DND-41 (cell line): ENCODE measurements at regions not wholly inside any gene's neighbourhood (a gene's known extent, or its start where the extent isn't known, plus 50 kb on each side); places are given as distances from the start of the nearest gene placed in this dataset.
"Not testable (repeated sequence)": the region's sequence is repeated elsewhere in the genome, so short reads cannot be mapped to it uniquely, and the experiment has no call there.

Experiments
- ATAC-seq: fragments of 200-7000 bp; cut with Tn5 transposase; 3 replicates; pipeline ENCODE4 v1.9.1; 2021; ENCODE audit warnings: low read depth; ENCODE audit not compliant: insufficient read depth
- DNase-seq: peaks from one replicate; pipeline ENCODE4 v3.0.0-alpha.2; 2020
- H2AFZ ChIP-seq: 2 replicates; pipeline ENCODE4 v1.6.0; 2012; ENCODE audit warnings: low read depth, low read length
- H3K27ac ChIP-seq: 2 replicates; pipeline ENCODE4 v1.5.1; 2012; ENCODE audit warnings: low read length, inconsistent platforms
- H3K27me3 ChIP-seq: fragments of 200-600 bp; sonication (generic); 2 replicates; pipeline ENCODE4 v1.6.0; 2012; ENCODE audit warnings: low read length, mild to moderate bottlenecking, inconsistent platforms; ENCODE audit not compliant: insufficient read depth, poor library complexity
- H3K36me3 ChIP-seq: 2 replicates; pipeline ENCODE4 v1.5.1; 2012; ENCODE audit warnings: low read length, inconsistent platforms; ENCODE audit not compliant: insufficient read depth
- H3K4me1 ChIP-seq: 2 replicates; pipeline ENCODE4 v1.5.1; 2012; ENCODE audit warnings: mild to moderate bottlenecking, low read length; ENCODE audit not compliant: insufficient read depth
- H3K4me2 ChIP-seq: 2 replicates; pipeline ENCODE4 v1.6.0; 2012; ENCODE audit warnings: mild to moderate bottlenecking, moderate library complexity, low read length, inconsistent platforms; ENCODE audit not compliant: insufficient read depth
- H3K4me3 ChIP-seq, 2 experiments: fragments of 200-600 bp in 1 of 2; shearing (Covaris generic) in 1 of 2; 2 replicates each; pipeline ENCODE4 v1.5.1; 2012 to 2016; ENCODE audit warnings: inconsistent platforms in 2 of 2, low read length in 2 of 2, mild to moderate bottlenecking in 2 of 2, low read depth in 1 of 2, moderate library complexity in 1 of 2
- H3K79me2 ChIP-seq: 2 replicates; pipeline ENCODE4 v1.6.0; 2012; ENCODE audit warnings: low read length, inconsistent platforms; ENCODE audit not compliant: insufficient read depth
- H3K9ac ChIP-seq: 2 replicates; pipeline ENCODE4 v1.6.0; 2012; ENCODE audit warnings: low read depth, mild to moderate bottlenecking, inconsistent platforms, low read length, moderate library complexity
- H3K9me3 ChIP-seq: 2 replicates; pipeline ENCODE4 v1.5.1; 2012; ENCODE audit warnings: low read length, moderate library complexity, mild to moderate bottlenecking, inconsistent platforms; ENCODE audit not compliant: insufficient read depth, severe bottlenecking
- H4K20me1 ChIP-seq: 2 replicates; pipeline ENCODE4 v1.6.0; 2012; ENCODE audit warnings: low read length; ENCODE audit not compliant: insufficient read depth
- CTCF ChIP-seq: IDR thresholded peaks from 2 replicates; pipeline ENCODE4 v1.5.1; 2012; ENCODE audit warnings: borderline replicate concordance, low read length, moderate library complexity, mild to moderate bottlenecking; ENCODE audit not compliant: poor library complexity, severe bottlenecking; ENCODE audit errors: extremely low read depth
- EZH2 ChIP-seq: IDR thresholded peaks from 3 replicates; pipeline ENCODE4 v1.6.1; 2012; ENCODE audit warnings: borderline replicate concordance, low read depth, mild to moderate bottlenecking, moderate library complexity, low read length, inconsistent platforms; ENCODE audit not compliant: severe bottlenecking

- H2AFZ ChIP-seq: no peak overlapping the region
Measured at GRCh38 chr3:178359728-178360127, 176.5 kb upstream of the KCNMB2 start.

GRCh38 chr3:178363048-178363447 is 173.2 kb upstream of the KCNMB2 start:
- H3K4me3 ChIP-seq, H3K4me2 ChIP-seq, DNase-seq, H4K20me1 ChIP-seq, H3K79me2 ChIP-seq, ATAC-seq, H3K9me3 ChIP-seq, H3K9ac ChIP-seq, H3K27ac ChIP-seq, H2AFZ ChIP-seq, H3K36me3 ChIP-seq, H3K4me1 ChIP-seq, H3K27me3 ChIP-seq: not testable (repeated sequence)

More at GRCh38 chr3:178359728-178360127, 176.5 kb upstream of the KCNMB2 start:
- H3K4me3 ChIP-seq: no peak overlapping the region
- H3K79me2 ChIP-seq: no peaks in the 10 kb centered on the region
- H3K27ac ChIP-seq: no peak overlapping the region
- H3K4me1 ChIP-seq: no peaks in the 10 kb centered on the region
- DNase-seq (no peak), ATAC-seq (no peak)
- no peaks in the 10 kb centered on the region for H3K36me3 ChIP-seq
- H3K4me2 ChIP-seq: no peak overlapping the region
- no peak overlapping the region for H3K9ac ChIP-seq
- no peak for TF ChIP-seq EZH2
- TF ChIP-seq CTCF: no peak
- H3K9me3 ChIP-seq: no peaks in the 10 kb centered on the region
- H4K20me1 ChIP-seq: no peaks in the 10 kb centered on the region
- no peaks in the 10 kb centered on the region for H3K27me3 ChIP-seq

GRCh38 chr3:178367817-178368617 is 168.2 kb upstream of the KCNMB2 start:
- H3K9me3 ChIP-seq: no peaks in the 10 kb centered on the region
- no peak for DNase-seq
- TF ChIP-seq EZH2 (no peak), CTCF (no peak)
- no peaks in the 10 kb centered on the region for H4K20me1 ChIP-seq
- no peak for ATAC-seq
- H3K79me2 ChIP-seq: no peaks in the 10 kb centered on the region
- no peaks in the 10 kb centered on the region for H3K4me1 ChIP-seq
- H3K4me2 ChIP-seq: no peak overlapping the region
- H3K27ac ChIP-seq: no peak overlapping the region
- H2AFZ ChIP-seq: no peak overlapping the region
- H3K36me3 ChIP-seq: no peaks in the 10 kb centered on the region
- no peaks in the 10 kb centered on the region for H3K27me3 ChIP-seq
- H3K4me3 ChIP-seq: no peak overlapping the region
- H3K9ac ChIP-seq: no peak overlapping the region

GRCh38 chr3:178369006-178369405 is 167.2 kb upstream of the KCNMB2 start:
- Histone ChIP-seq H3K9ac (no peak overlapping the region), H3K27ac (no peak overlapping the region), H3K4me3 (no peak overlapping the region), H2AFZ (no peak overlapping the region), H4K20me1 (no peaks in the 10 kb centered on the region), H3K79me2 (no peaks in the 10 kb centered on the region), H3K9me3 (no peaks in the 10 kb centered on the region), H3K4me1 (no peaks in the 10 kb centered on the region), H3K4me2 (no peak overlapping the region), H3K36me3 (no peaks in the 10 kb centered on the region), H3K27me3 (no peaks in the 10 kb centered on the region)
- DNase-seq (no peak), ATAC-seq (no peak)
- no peak for TF ChIP-seq CTCF
- no peak for TF ChIP-seq EZH2
